Activated naive CD4-positive, alpha-beta T cell treated with anti-CD3 and anti-CD28 coated beads, Interleukin-2, amount 50 U/mL, for 72 hours (primary cell): ENCODE measurements at regions not wholly inside any gene's neighbourhood (a gene's known extent, or its start where the extent isn't known, plus 50 kb on each side); places are given as distances from the start of the nearest gene placed in this dataset.
"Not testable (repeated sequence)": the region's sequence is repeated elsewhere in the genome, so short reads cannot be mapped to it uniquely, and the experiment has no call there.

ENCODE experiments used
- ATAC-seq, 2 donors: fragments of 150-1000 bp; cut with Tn5 transposase; 2 replicates each; pipeline ENCODE4 v1.10.0; 2021; ENCODE audit warnings: mild to moderate bottlenecking in 2 of 2, moderate library complexity in 2 of 2
- DNase-seq, 2 donors: peaks; one replicate each; pipeline ENCODE4 v3.0.0; 2021 to 2022; ENCODE audit warnings: low spot score in 2 of 2
- H3K27ac Mint-ChIP-seq, 2 donors: one replicate each; pipeline ENCODE4 v1.8.0; 2022; ENCODE audit warnings: mild to moderate bottlenecking in 2 of 2, mixed read lengths in 2 of 2
- H3K36me3 Mint-ChIP-seq, 2 donors: one replicate each; pipeline ENCODE4 v1.8.0; 2022; ENCODE audit warnings: mixed read lengths in 2 of 2
- H3K9me3 Mint-ChIP-seq, 2 donors: one replicate each; pipeline ENCODE4 v1.8.0; 2022; ENCODE audit warnings: mixed read lengths in 2 of 2

- DNase-seq (no peak), ATAC-seq (no peak)
- H3K36me3 Mint-ChIP-seq, result no peaks in the 10 kb centered on the region
- H3K9me3 Mint-ChIP-seq, result peaks cover 0 to 11% of the 10 kb centered on the region in 2 donors
- no peak overlapping the region for H3K27ac Mint-ChIP-seq
These were observed 60.9 kb upstream of the ZNF280D start for GRCh38 chr15:56794165-56794552.

DNA sequence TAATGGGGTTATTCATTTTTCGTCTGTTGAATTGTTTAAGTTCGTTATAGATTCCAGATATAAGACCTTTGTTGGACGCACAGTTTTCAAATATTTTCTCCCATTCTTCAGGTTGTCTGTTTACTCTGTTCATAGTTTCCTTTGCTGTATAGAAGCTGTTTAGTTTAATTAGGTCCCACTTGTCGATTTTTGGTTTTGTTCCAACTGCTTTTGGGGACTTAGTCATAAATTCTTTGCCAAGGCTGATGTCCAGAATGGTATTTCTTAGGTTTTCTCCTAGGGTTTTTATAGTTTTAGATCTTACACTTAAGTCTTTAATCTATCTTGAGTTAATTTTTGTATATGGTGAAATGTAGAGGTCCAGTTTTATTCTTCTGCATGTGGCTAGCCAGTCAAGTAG lies 58.9 kb upstream of the ZNF280D start:
- H3K27ac Mint-ChIP-seq, result no peak overlapping the region
- H3K9me3 Mint-ChIP-seq, result peaks cover 4 to 11% of the 10 kb centered on the region in 2 donors
- H3K36me3 Mint-ChIP-seq, result peaks cover 5% of the 10 kb centered on the region in 2 donors
- no peak for DNase-seq
- no peak for ATAC-seq

GRCh38 chr15:56791521-56791920 lies 58.2 kb upstream of the ZNF280D start:
- not testable (repeated sequence) for H3K36me3 Mint-ChIP-seq, ATAC-seq, DNase-seq, H3K27ac Mint-ChIP-seq
- H3K9me3 Mint-ChIP-seq, result peaks cover 4 to 11% of the 10 kb centered on the region in 2 donors

GRCh38 chr15:56788359-56788758 lies 55.0 kb upstream of the ZNF280D start:
- no peak overlapping the region for H3K27ac Mint-ChIP-seq
- DNase-seq, result no peak
- peaks cover 5 to 7% of the 10 kb centered on the region in 2 donors for H3K36me3 Mint-ChIP-seq
- ATAC-seq, result no peak
- peaks cover 4 to 18% of the 10 kb centered on the region in 2 donors for H3K9me3 Mint-ChIP-seq

GRCh38 chr15:56786966-56787365 lies 53.7 kb upstream of the ZNF280D start:
- H3K27ac Mint-ChIP-seq, result no peak overlapping the region
- peaks cover 4 to 19% of the 10 kb centered on the region in 2 donors for H3K9me3 Mint-ChIP-seq
- ATAC-seq (peak; percentile 69 to 96), DNase-seq (no peak)
- peaks cover 5 to 15% of the 10 kb centered on the region in 2 donors for H3K36me3 Mint-ChIP-seq

- Mint-ChIP-seq H3K27ac (no peak overlapping the region), H3K36me3 (peaks cover 18 to 29% of the 10 kb centered on the region in 2 donors), H3K9me3 (peaks cover 7 to 24% of the 10 kb centered on the region in 2 donors)
- DNase-seq (no peak), ATAC-seq (no peak)
These were observed 50.8 kb upstream of the ZNF280D start for GRCh38 chr15:56783857-56784661.

GRCh38 chr15:56783156-56783856 lies 50.0 kb upstream of the ZNF280D start:
- Mint-ChIP-seq H3K9me3 (peaks cover 3 to 24% of the 10 kb centered on the region in 2 donors), H3K36me3 (peaks cover 13 to 29% of the 10 kb centered on the region in 2 donors), H3K27ac (no peak overlapping the region)
- ATAC-seq (no peak), DNase-seq (no peak)
